Small intestine (tissue), 7 donors: ENCODE measurements at regions not wholly inside any gene's neighbourhood (a gene's known extent, or its start where the extent isn't known, plus 50 kb on each side); places are given as distances from the start of the nearest gene placed in this dataset.

ENCODE experiments used
- DNase-seq, 2 donors: peaks; one replicate each; pipeline versions ENCODE4 v3.0.0 to v3.0.0-alpha.2; 2013
- FAIRE-seq: peaks from 2 replicates; lab custom pipeline; 2012; peaks lifted over from hg19 to GRCh38; lab: Jason Lieb, UNC
- H3K27ac ChIP-seq, 3 donors: one replicate each; pipeline ENCODE4 v1.5.1; 2013; ENCODE audit warnings: low read length in 2 of 3, mild to moderate bottlenecking in 2 of 3, control low read depth in 1 of 3, inconsistent platforms in 1 of 3, low read depth in 1 of 3, moderate library complexity in 1 of 3
- H3K27me3 ChIP-seq, 3 donors: one replicate each; pipeline ENCODE4 v1.6.1; 2013; ENCODE audit warnings: low read length in 3 of 3, inconsistent platforms in 1 of 3; ENCODE audit not compliant: control insufficient read depth in 3 of 3, insufficient read depth in 3 of 3
- H3K36me3 ChIP-seq, 3 donors: one replicate each; pipeline ENCODE4 v1.6.1; 2013; ENCODE audit warnings: low read length in 3 of 3, inconsistent platforms in 1 of 3, low read depth in 1 of 3, mild to moderate bottlenecking in 1 of 3, moderate library complexity in 1 of 3; ENCODE audit not compliant: control insufficient read depth in 3 of 3, insufficient read depth in 2 of 3
- H3K4me1 ChIP-seq, 3 donors: one replicate each; pipeline ENCODE4 v1.6.1; 2013; ENCODE audit warnings: low read length in 2 of 3, inconsistent platforms in 1 of 3, low read depth in 1 of 3, mild to moderate bottlenecking in 1 of 3, moderate library complexity in 1 of 3; ENCODE audit not compliant: control insufficient read depth in 3 of 3, insufficient read depth in 2 of 3
- H3K4me3 ChIP-seq, 3 donors: one replicate each; pipeline ENCODE4 v1.5.1; 2013; ENCODE audit warnings: low read length in 3 of 3, control low read depth in 1 of 3, inconsistent platforms in 1 of 3, low read depth in 1 of 3, mild to moderate bottlenecking in 1 of 3, moderate library complexity in 1 of 3
- H3K9me3 ChIP-seq, 2 donors: one replicate each; pipeline ENCODE4 v1.6.1; 2013; ENCODE audit warnings: low read depth in 1 of 2, low read length in 1 of 2; ENCODE audit not compliant: control insufficient read depth in 2 of 2, insufficient read depth in 1 of 2
- WGBS, 3 donors: extraction: QIAGEN DNeasy Blood & Tissue Kit; methylation state at CpG; one replicate each; pipeline ENCODE4 v1.1.7; 2013; 5-methylcytosine and 5-hydroxymethylcytosine counted together
- donor health status: healthy with polysubstance abuse.
- donor health status: control.
- donor health status: control.
- donor health status: Bipolar disorder and iron deficiency.
- donor health status: healthy.

DNA sequence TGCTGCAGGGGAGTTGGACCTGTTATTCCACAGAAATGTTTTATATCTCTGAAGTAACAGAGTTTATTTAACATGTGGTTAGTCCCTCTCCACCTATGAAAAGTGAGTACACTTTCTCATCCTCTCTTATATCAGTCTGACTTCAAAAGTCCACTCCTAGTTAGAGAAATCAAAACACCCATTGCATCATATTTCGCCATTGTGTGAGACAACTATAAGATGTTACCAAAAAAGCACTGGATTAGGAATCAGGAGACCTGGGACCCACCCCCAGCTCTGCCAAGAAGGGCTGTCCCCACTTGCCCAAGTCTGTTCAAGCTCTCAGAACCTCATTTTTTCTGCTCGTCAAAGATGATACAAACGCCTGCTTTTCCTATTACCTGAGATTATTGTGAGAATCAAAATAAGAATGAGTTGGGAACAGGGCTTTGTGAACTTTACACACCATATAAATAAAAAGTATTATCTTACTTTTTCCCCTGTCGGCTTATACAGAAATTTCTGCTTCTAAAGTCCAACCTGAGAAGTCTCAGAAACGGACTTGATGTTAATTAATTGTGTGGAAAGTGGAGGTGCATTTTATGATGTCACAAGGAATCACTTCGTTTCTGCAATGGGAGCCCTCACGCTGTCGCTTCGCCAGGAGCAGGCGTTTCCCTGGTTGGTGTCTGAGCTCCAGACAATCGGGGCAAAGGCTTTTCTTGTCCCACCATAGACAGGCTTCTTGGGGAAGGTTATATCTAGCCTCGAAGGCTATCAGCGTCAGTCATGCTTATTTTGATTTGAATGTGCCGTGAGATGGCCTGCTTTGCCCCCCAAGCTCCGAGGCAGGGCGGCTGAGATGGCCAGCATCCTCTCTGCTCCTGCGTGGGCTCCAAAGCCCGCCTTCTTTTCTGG is 89.6 kb upstream of the ZNF516 start:
- Histone ChIP-seq H3K4me3 (no peak overlapping the region), H3K4me1 (no peaks in the 10 kb centered on the region), H3K9me3 (no peaks in the 10 kb centered on the region), H3K27ac (no peak overlapping the region), H3K27me3 (peaks cover 0 to 18% (median 0%) of the 10 kb centered on the region in 3 donors), H3K36me3 (no peaks in the 10 kb centered on the region)
- FAIRE-seq: no peak
- no peak for DNase-seq
- WGBS, 3 donors: 64 to 77% (median 65%) methylated on average over 18 of the region's 18 CpGs

DNA sequence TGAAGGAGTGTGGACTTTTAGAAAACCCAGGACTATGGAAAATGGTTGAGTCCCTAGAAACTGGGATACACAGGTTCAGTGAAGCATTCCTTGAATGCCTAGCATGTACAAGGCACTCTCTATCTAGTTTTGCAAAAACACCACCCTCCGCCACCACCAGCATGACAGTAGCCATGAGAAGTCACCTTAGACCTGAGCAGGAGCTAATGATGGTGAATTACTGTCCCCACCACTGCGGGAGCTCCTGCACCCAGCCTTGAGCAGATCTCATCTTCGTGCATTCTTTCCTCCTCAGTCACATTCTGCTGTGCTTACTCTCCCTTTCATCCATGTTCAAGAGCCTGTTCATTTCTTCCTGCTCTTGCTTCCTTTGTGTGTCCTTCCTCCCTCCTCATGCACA is 86.2 kb upstream of the ZNF516 start:
- Histone ChIP-seq H3K27me3 (peaks cover 0 to 29% (median 0%) of the 10 kb centered on the region in 3 donors), H3K4me1 (no peaks in the 10 kb centered on the region), H3K36me3 (no peaks in the 10 kb centered on the region), H3K9me3 (no peaks in the 10 kb centered on the region), H3K27ac (no peak overlapping the region), H3K4me3 (no peak overlapping the region)
- 75 to 85% (median 80%) methylated on average over 3 of the region's 3 CpGs for WGBS, 3 donors
- no peak for FAIRE-seq
- no peak for DNase-seq

DNA sequence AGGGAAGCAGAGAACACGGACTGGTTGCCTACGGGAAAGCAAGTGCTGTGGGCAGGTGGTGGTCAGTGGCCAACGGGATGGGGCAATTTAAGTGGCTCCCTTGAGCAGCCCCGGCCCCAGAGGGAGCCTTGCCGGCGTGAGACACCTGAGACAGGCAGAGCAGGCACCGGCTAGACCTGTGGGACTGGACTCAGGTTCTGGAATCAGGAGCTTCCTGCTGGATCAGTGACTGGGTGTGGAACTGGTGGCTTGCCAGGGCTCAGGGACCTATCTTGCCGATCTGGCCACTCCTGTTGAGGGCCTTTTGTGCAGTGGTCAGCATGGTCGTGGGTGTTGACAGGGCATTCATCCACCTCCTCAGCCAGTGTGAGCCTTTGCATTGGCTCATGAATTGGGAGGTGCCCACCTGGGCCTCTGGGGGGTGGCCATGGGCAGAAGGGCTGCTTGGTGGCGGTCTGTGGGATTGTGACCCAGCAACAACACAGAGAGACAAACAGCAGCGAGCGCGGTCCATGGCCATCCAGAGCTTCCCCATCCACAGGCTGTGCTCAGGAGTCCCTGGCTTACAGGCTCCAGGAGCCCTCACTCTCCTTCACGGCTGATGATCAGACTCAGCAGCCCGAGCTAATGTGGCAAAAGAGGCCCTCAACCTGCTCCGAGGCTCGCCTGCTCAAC is 85.4 kb upstream of the ZNF516 start:
- DNase-seq: no peak
- H3K9me3 ChIP-seq: no peaks in the 10 kb centered on the region
- FAIRE-seq: no peak
- no peak overlapping the region for H3K27ac ChIP-seq
- no peaks in the 10 kb centered on the region for H3K4me1 ChIP-seq
- H3K4me3 ChIP-seq: no peak overlapping the region
- no peaks in the 10 kb centered on the region for H3K36me3 ChIP-seq
- H3K27me3 ChIP-seq: peaks cover 0 to 29% (median 0%) of the 10 kb centered on the region in 3 donors
- 79 to 89% (median 82%) methylated on average over 17 of the region's 17 CpGs for WGBS, 3 donors

DNA sequence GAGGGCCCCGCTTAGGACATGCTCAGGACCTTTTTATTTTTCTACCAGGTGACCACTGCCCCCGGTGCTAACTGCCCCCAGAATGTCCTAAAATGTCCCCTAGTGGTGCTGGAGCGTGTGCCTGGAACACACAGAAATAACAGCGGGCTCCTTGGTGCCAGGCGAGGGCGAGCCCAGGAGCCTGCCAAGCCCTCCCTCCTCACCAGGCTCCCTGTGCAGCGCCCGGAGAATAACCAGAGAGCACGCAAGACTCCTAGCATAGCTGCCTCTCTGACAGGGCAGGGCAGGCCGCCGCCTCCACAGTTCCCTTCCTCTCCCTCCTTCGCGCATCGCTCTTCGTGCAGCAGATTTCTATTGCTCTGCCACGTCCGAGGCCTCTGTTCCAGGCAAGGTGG is 84.3 kb upstream of the ZNF516 start:
- 75 to 84% (median 77%) methylated on average over 15 to 17 of the region's 17 CpGs for WGBS, 3 donors
- H3K4me3 ChIP-seq: no peak overlapping the region

DNA sequence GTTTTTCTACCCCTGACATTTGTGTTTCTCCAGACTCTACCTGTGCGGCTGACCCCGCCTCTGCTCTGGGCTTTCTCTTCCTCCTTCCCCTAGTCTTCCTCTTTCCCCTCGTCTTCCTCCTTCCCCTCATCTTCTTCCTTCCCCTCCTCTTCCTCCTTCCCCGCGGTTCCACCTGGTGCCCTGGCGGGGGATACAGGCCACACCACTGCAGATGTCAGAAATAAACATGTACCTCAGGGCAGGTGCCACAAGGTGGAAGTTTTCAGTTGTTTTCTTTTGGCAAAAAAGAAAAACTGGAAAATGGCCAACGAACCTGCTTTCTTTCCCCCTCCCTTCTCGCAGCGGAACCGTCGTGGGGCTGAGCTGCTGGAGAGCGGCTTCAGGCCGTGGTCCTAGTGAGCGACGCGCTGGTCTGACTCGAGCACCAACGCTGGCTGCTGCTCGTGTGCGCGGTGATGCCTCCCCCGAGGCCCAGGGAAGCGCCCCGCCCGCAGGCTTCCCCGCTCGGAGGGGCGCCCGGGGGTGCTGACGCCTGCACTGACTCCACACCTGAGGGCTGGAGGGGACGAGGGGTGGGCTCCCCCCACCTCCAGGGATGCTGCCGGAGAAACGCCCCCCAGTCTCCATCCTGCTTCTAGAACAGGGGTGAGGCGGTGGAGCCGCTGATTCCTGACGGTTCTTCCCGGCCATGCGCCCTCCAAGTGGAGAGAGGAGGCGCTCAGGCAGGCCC is 83.7 kb upstream of the ZNF516 start:
- FAIRE-seq (no peak), DNase-seq (no peak)
- Histone ChIP-seq H3K36me3 (no peaks in the 10 kb centered on the region), H3K4me3 (no peak overlapping the region), H3K9me3 (no peaks in the 10 kb centered on the region), H3K27me3 (peaks cover 0 to 29% (median 0%) of the 10 kb centered on the region in 3 donors), H3K4me1 (no peaks in the 10 kb centered on the region), H3K27ac (no peak overlapping the region)
- WGBS, 3 donors: 27 to 31% (median 27%) methylated on average over 36 to 39 of the region's 39 CpGs

More for the DNA sequence above, 84.3 kb upstream of the ZNF516 start:
- DNase-seq (no peak), FAIRE-seq (no peak)
- Histone ChIP-seq H3K27me3 (peaks cover 0 to 29% (median 0%) of the 10 kb centered on the region in 3 donors), H3K9me3 (no peaks in the 10 kb centered on the region), H3K4me1 (no peaks in the 10 kb centered on the region), H3K36me3 (no peaks in the 10 kb centered on the region), H3K27ac (no peak overlapping the region)

DNA sequence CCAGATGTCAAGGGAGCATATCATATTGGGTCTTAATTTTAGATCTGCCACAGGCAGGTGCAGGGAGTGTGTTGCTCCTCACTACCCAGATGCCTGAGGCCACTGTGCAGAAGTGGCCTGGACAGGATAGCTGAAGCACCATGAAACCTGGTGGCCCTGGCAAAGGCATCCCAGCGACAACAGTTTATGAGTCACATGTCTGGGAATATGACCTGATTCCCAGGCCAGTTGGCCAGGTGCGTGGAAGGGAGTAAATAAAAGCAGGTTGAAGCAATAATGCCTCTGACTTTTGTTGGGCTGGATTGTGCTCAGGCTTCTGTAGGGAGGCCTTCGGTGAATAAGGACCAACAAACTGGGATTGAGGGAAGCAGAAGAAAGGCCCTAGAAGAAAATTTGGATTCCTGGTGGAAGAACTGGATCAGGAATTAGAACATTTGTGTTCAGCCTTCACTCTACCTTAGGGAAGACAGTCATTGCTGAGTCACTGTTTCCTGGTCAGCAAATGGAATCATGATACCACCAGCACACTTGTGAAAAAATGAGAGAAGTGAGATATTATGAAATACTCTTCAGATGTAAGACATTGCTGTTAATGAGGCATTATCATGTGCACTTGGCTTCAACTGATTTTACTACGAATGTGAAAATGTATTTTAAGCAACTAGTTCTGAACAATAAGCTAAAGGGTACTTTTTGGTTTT is 78.4 kb upstream of the ZNF516 start:
- 64 to 78% (median 68%) methylated on average over 4 of the region's 4 CpGs for WGBS, 3 donors
- DNase-seq: no peak
- no peak for FAIRE-seq

DNA sequence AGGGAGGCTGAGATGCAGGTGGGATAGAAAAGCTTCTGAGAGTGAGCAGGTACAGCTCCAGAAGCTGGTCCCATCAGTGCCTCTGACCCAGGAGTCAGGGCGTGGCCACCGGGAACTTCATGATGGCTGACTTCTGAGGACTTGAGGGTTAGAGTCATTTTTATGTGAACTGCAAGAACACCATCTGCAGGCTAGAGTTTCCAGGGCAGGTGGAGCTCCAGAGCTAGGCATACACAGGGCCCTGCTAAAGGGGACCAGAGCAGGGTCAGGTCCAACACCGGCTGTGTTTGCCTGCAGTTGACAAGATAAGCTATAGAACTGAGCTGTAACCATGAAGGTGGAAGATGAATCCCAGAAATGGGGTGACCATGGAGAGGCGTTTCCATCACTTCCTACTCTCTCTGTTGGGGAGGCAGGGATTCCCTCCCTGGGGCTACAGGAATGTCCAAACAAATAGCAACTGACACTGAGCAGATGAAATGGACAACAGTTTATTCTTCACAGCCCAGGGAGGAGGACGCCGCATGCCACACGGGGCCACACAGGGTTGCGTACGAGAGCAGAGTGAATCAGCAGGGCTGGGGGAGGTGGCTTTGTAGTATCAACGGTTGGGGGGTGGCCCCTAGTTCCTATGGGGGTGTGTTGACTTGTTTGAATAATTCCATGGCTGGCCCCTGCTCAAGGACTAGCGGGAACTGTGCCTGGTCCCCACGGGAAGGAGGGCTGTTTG is 77.6 kb upstream of the ZNF516 start:
- DNase-seq (peak in 1 of 2 donors; percentile 25), FAIRE-seq (no peak)
- Histone ChIP-seq H3K9me3 (no peaks in the 10 kb centered on the region), H3K27ac (no peak overlapping the region), H3K4me3 (no peak overlapping the region), H3K4me1 (no peaks in the 10 kb centered on the region), H3K27me3 (no peaks in the 10 kb centered on the region), H3K36me3 (no peaks in the 10 kb centered on the region)
- WGBS, 3 donors: 66 to 71% (median 69%) methylated on average over 11 to 12 of the region's 12 CpGs

More for the DNA sequence above, 78.4 kb upstream of the ZNF516 start:
- H3K4me1 ChIP-seq: no peaks in the 10 kb centered on the region
- no peaks in the 10 kb centered on the region for H3K36me3 ChIP-seq
- H3K27ac ChIP-seq: no peak overlapping the region
- H3K27me3 ChIP-seq: peaks cover 0 to 3% (median 0%) of the 10 kb centered on the region in 3 donors
- H3K9me3 ChIP-seq: no peaks in the 10 kb centered on the region
- H3K4me3 ChIP-seq: no peak overlapping the region
